LHCN-M2 (cell line): ENCODE measurements at regions not wholly inside any gene's neighbourhood (a gene's known extent, or its start where the extent isn't known, plus 50 kb on each side); places are given as distances from the start of the nearest gene placed in this dataset.
A peak's percentile ranks its signal among the peaks of the same experiment; 100 is the strongest.
"Not testable (repeated sequence)": the region's sequence is repeated elsewhere in the genome, so short reads cannot be mapped to it uniquely, and the experiment has no call there.

Source experiments
- DNase-seq: peaks from one replicate; pipeline ENCODE4 v3.0.0-alpha.2; 2012; ENCODE audit warnings: low read depth

DNA sequence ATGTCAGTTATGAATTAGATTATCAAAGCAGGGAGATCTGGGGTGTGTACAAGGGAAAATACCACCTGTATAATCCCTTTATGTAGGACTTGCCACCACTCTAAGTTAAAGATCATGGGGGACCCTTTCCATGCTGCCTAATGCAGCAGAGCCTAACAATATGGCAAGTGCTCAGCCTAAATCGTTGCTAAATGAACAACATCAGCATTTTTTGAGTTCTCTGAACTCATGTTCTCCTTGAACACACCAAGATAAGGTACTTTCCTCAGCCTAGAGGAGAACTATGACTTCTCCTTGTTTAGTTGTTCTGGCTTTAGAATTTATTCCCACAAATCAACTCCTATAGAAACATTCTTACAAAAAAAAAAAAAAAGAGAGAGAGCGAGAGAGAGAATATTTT, 177.0 kb downstream of the DUSP10 start:
- no peak for DNase-seq

DNA sequence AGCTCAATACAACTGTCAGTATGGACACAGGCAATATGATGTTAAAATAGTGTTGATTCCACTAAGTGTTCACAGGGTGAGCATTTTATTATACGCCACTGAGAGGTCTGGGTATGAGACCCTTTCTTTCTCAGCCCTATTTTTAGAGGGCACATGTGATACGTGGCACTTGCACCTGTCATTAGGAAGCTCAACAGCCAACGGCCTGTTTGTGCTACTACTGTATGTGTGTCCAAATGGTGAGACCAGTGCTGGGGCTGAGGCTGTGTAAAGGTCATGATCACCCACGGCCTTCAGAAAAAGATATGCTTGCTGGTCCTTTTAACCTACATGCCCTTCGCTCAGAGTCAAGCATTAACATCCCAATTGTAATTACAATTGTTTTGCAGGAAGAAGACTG, 176.2 kb downstream of the DUSP10 start:
- DNase-seq: no peak

DNA sequence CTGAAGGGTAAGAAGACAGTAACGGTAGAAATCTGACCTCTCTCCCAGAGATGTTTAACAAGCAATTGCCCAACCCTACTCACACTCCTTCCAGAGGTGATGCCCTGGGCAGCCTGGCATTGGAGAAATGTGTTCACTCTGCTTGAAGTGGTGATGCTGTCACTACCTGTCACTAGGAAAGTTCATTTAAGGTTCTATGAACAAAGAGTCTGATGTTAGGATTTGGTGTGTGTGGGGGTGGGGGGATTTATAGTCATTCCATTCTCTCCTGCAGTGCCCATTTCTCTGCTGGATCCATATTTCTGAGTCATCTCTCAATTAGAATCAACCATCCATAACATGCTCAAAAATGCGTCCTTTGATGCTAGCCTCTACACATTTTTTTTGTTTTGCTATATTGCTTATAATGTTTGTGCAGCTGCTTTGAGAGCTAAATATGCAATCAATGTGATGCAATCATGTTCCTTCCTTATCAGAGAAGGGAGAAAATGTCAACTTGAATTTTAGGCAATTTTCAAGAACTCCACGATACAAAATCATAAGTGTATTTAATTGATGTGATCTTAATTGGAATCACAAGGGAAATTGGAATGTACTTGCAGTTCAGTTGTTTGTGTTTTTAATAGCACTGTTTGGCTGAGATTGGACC, 173.9 kb downstream of the DUSP10 start:
- DNase-seq: peak; percentile 44

DNA sequence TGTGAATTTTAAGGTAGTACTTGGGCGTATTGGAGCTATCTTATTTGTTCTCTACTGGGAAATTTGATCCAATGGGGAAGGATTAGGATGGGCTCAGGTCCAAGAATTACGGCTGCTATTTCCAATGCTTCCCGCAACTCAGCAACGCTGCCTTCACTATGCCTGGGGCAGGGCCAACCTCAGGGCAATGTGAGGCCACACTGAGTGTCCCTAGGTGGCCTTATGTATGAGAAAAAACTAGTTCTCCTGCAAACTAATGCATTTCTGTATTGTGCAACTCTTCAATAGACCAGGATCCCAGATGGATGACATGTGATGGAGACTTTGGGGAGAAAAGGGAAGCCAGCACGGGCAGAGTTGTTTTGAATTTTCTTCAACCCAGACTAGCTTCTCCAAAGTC, 168.1 kb downstream of the DUSP10 start:
- DNase-seq: no peak

DNA sequence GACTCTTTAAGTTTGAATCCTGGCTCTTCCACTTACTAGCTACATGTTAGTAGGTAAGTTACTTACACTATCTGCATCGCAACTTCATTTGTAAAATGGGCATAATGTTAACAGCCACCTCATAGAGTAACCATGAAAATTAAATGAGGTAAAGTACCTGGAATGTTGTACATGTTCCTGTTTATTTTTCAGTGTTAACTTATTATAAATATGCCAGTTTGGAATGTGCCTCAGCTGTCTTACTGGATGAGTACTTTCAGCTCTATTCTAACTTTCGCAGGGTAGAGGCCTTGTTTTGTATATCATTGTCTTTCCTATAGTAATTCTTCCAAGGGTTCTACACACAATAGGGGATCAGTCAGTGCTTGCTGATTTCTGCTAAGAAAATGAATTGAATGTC, 167.4 kb downstream of the DUSP10 start:
- no peak for DNase-seq

DNA sequence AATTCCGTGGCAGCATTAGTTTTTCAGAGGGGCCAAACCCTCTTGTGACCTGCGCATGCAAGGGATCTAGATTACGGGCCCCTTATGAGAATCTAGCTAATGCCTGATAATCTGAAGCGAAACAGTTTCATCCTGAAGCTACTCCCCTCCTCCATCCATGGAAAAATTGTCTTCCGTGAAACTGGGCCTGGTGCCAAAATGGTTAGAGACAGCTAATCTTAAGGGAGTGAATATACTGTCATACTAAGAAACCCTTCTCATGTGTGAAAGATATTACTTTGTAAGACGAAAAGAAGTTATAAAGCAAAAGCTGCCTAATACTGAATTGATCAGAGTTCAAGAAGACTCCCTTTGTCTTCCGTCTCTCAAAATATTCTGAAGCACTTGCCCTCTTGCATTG, 166.3 kb downstream of the DUSP10 start:
- no peak for DNase-seq

DNA sequence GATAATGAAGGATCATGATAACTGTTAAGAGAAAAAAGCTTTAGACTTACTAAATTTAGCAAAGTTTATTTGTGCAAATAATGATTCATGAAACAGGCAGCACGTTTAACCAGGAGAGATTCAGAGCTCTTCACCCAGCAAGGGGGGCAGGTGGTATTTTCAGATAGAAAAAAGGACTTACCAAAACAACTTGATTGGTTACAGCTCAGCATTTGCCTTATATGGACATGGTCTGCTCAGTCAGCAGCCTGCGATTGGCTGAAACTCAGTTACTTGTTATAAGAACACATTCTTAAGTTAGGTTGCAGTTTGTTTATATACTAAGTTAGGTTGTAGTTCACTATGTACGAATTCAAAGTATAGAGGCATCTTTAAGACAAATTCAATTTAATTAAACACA, 165.6 kb downstream of the DUSP10 start:
- peak; percentile 66 for DNase-seq

DNA sequence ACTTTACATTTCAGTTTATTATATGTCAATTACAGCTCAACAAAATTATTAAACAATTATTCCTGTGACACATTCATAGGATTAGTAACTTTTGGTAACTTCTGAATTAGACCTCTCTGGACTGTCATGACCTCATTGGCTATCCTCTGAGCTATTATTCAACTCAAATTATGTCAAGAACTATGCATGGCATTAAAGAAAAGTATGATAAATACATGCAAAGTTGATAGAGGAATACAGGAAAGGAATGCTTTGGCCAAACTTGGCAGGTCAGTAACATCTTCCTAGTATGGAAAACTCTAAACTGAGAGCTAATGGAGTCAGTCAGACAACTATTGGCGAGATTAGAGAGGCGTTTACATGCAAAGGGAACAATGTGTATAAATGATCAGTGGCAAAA, 158.4 kb downstream of the DUSP10 start:
- no peak for DNase-seq

DNA sequence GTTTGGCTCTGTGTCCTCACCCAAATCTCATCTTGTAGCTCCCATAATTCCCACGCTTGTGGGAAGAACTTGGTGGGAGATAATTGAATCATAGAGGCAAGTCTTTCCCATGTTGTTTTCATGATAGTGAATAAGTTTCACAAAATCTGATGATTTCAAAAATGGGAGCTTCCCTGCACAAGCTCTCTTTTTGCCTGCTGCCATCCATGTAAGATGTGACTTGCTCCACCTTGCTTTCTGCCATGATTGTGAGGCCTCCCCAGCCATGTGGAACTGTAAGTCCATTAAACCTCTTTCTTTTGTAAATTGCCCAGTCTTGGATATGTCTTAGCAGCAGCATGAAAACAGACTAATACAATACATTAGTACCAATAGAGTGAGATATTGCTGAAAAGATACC, 154.9 kb downstream of the DUSP10 start:
- DNase-seq: not testable (repeated sequence)

DNA sequence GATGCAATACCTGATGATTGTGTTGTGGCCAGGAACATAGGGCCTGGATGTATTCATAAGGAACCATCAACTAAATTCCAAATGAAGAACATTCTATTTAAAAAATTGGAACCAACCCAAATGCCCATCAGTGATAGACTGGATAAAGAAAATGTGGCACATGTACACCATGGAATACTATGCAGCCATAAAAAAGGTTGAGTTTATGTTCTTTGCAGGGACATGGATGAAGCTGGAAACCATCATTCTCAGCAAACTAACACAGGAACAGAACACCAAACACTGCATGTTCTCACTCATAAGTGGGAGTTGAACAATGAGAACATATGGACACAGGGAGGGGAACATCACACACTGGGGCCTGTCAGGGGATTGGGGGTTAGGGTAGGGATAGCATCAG, 150.6 kb downstream of the DUSP10 start:
- DNase-seq: not testable (repeated sequence)

DNA sequence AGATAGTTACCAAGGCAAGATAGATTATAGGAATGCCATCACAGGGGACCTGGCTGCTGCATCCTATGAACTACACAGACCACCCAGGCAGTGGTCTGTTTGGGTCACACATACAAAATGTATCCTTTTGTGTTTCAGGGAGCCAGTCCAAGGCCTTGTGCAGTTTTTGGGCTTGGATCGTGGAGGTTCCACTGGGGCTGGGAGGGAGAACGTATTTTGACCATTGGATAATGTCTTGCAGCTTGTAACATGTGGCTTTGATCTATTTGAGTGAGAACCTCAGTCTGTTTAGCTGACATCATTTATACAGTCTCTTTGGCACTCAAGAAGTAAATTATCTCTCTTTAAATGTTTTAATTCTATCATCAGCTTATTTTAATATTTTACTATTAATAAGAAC, 147.3 kb downstream of the DUSP10 start:
- no peak for DNase-seq

DNA sequence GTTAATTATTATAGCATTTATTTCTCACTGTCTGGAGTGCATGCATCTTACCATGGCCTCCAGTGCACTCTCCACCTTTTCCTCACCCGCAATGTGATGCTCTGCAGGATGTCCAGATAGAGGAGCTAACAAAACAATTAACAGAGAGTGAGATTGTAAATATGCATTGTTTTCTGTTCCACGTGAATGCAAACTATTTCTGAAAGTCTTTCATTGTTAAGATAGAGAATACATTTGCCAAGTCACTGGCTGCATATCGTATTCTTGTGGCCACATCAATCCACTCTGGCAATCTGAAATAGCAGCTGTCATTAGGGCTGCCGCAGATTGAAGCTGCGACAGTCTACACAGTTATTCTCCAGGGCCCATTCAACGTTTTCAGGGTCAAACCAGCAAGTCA, 143.8 kb downstream of the DUSP10 start:
- DNase-seq: no peak

DNA sequence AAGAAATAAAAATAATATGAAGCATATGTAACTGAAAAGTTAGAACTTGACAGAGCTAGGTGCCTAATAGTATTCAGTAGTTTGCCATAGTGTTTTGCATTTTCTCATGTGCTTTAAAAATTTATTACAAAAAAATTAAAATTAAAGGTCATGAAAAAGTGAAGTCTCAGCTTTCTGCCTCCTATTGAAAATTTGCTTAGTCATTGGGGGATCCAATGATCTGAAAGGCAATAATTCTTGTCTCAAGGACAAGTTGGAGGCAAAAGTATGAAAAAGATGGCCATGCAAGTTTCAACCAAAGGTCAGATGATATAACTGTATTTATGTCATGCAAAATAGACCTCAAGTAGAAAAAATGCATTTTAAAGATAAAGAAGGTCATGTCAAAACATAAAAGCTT, 140.7 kb downstream of the DUSP10 start:
- no peak for DNase-seq

DNA sequence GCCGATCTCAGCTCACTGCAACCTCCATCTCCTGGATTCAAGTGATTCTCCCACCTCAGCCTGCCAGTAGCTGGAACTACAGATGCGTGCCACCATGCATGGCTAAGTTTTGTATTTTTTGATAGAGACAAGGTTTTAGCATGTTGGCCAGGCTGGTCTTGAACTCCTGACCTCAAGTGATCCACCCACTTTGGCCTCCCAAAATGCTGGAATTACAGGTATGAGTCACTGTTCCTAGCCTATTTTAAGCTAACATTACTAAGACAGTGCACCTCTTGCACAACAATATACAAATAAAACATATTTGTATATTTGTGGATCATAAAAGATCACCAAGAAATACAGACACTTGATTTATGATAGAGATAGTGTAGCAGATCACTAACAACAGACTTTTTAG, 139.1 kb downstream of the DUSP10 start:
- peak; percentile 50 for DNase-seq

DNA sequence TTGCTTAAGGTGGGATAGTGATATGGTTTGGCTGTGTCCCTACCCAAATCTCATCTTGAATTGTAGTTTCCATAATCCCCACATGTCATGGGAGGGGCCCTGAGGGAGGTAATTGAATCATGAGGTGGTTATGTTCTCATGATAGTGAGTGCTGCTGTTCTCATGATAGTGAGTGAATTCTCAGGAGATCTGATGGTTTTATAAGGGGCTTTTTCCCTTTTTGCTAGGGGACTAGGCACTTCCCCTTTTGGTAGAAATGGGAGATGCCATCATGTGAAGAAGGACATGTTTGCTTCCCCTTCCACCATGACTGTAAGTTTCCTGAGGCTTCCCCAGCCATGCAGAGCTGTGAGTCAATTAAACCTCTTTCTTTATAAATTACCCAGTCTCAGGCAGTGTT, 137.5 kb downstream of the DUSP10 start:
- DNase-seq: not testable (repeated sequence)

DNA sequence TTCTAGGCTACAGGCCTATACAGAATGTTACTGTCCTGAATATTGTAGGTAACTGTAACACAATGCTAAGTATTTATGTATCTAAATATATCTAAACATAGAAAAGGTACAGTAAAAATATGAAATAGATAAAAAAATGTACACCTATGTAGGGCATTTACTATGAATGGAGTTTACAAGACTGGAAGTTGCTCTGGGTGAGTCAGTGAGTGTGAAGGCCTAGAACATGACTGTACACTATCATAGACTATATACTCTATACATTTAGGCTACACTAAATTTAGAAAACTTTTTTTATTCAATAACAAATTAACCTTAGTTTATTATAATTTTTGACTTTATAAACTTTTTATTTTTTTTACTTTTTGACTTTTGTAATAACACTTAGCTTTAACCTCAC, 136.9 kb downstream of the DUSP10 start:
- no peak for DNase-seq

DNA sequence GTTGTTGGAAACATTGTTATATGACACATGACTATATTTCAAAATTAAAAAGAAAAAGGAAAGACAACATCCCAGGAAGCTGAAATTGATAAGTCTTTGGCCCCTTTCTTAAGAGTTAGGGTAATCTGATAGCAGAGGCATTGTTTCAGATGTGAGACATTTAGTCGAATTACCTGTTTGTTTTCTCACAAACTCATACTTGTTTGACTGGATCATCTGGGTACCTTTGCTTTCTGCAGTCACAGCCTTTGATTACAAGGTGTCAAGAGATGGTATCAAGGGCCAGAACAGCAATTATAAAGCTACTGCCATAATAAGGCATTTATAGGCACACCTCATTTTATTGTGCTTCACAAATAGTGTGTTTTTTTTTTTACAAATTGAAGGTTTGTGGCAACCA, 136.3 kb downstream of the DUSP10 start:
- no peak for DNase-seq

DNA sequence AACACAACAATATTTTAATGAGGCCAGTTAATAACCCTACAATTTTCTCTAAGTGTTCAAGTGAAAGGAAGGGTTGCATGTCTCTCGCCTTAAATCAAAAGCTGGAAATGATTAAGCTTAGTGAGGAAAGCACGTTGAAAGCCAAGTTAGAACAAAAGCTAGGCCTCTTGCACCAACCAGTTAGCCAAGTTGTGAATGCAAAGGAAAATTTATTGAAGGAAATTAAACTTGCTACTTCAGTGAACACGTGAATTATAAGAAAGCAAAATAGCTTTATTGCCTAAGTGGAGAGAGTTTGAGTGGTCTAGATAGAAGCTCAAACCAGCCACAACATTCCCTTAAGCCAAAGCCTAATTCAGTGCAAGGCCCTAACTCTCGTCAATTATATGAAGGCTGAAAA, 135.6 kb downstream of the DUSP10 start:
- DNase-seq: no peak

DNA sequence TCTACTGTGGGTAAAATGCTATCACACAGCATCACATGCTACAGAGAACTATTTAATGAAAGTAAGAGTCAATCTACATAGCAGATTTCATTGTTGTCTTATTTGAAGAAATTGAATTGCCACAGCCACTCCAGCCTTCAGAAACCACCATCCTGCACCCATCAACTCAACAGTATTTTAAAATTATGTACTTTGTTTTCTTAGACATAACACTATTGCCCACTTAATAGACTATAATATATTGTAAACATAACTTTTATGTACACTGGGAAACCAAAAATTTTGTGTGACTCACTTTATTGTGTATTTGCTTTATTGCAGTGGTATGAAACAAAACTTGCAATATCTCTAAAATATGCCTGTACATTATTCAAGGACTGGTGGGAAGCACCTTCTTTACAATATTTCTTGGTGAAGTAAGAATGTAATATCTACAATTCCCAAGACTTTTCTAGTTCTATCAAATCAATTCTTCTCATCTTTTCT, 133.0 kb downstream of the DUSP10 start:
- DNase-seq: no peak

DNA sequence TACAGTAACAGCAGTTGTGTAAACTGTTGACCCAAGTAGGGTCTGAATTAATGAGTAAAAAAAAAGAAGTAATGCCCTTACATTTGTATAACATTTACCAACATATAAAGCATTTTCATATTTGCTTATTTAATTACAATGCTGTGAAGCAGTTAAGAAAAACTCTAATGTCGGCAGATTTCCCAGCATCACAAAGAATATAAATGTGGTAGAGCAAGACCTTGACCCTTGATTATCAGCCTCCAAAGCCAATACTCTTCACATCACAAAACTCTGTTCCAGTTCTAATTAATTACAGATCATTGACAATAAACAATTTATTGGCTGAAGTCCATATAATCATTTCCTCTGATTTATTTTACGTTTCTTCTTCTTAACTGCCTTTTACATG, 130.2 kb downstream of the DUSP10 start:
- DNase-seq: no peak

DNA sequence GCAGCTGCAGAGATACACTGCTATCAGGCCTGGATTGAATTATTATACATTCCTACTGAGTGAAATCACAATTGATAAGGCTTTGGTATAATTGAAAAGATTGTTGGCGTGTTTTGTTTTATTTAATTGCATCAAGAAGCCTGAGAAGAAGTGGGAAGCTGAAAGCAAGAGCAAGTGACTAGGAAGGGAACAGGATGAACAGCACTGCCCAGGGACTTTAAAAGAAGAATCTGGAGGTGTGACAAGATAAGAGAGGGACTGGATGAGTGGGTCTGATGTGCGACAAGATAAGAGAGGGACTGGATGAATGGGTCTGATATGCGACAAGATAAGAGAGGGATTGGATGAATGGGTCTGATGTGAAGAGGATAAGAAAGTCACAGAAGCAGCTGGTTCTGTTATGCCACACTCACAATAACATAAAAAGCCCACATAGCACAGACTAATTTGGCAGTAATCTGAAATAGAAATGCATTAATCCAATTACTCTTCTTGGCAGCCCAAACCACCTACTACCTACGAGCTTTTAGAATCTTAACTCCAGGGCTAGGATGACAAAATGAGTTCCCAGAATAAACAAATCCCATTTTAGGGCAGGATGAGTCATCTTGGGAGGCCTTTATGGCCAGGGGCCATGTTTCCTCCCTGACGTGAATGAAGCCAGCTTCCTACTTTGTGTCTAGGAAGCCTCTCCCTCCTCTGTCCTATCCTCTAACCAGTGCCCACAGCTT, 129.7 kb downstream of the DUSP10 start:
- peak; percentile 75 for DNase-seq

DNA sequence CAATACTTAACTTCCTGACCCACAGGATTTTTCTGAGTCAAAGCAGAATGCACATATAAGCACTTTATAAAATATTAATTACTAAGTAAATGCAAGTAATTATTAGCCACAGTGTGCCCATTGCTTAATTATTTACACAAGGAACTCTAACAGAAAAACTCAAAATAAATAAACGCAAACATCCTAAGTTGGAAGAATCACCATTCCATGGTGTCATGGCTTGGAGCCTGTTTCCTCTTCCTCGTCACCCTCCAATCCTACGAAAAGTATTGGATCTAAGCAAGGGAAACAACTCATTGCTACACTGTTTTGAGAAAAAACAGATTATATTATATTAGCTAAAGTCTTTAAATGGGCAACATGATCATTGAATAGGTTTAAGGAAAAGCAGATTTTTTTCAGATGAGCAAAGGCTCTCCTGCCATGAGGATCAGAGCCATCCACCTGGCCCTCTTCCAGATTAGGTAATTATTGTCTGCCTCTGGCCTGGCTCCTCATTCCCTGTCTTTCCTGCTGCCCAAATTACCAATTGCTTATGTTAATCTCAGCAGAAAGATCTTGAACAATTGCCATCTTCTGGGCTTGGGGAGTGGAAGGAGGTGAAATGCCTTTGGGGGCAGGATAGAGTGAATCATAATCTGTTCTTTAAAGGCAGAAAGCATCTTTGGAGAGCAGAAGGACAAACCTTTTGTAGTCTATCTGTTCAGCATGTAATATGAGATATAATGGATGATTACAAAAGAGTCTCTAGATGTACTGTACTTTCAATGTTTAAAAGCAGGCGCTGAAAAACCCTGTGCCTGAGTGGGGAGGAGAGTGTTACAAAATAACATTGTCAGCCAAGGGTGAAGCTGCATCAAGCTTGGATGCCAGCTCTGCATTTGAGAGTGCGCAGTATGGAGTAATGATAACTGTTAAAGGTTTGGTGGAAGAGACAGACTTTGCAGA, 121.2 kb downstream of the DUSP10 start:
- DNase-seq: peak; percentile 13
